HCT116 (cell line): ENCODE measurements at regions not wholly inside any gene's neighbourhood (a gene's known extent, or its start where the extent isn't known, plus 50 kb on each side); places are given as distances from the start of the nearest gene placed in this dataset.

Source experiments
- EZH2 ChIP-seq: fragments of 200-600 bp; sonication (generic); IDR thresholded peaks from 2 replicates; pipeline ENCODE4 v1.6.1; 2017; ENCODE audit warnings: antibody characterized with exemption, mixed run types
- EZH2phosphoT487 ChIP-seq: fragments of 200-600 bp; IDR thresholded peaks from 2 replicates; pipeline ENCODE4 v1.6.1; 2018; ENCODE audit warnings: antibody characterized with exemption, borderline replicate concordance
- POLR2A ChIP-seq: IDR thresholded peaks from 2 replicates; pipeline ENCODE4 v1.7.0; 2011; ENCODE audit warnings: borderline replicate concordance; ENCODE audit not compliant: insufficient read depth, insufficient read length; ENCODE audit errors: extremely low read depth
- TCF7L2 ChIP-seq: IDR thresholded peaks from 2 replicates; pipeline ENCODE4 v1.7.0; 2011; ENCODE audit warnings: borderline replicate concordance, inconsistent platforms; ENCODE audit not compliant: insufficient read depth, insufficient read length; ENCODE audit errors: extremely low read depth
- TF ChIP-seq, protein P1 (sequence below), 3 experiments: fragments of 200-600 bp in 1 of 3; sonication (generic) in 1 of 3; IDR thresholded peaks in 2 of 3; conservative IDR thresholded peaks in 1 of 3; 2 replicates each; pipeline ENCODE4 v1.5.1; 2012 to 2017; ENCODE audit warnings: low read depth in 2 of 3, low read length in 2 of 3, antibody characterized with exemption in 1 of 3, borderline replicate concordance in 1 of 3, control low read depth in 1 of 3, mild to moderate bottlenecking in 1 of 3, mixed read lengths in 1 of 3, mixed run types in 1 of 3, moderate library complexity in 1 of 3; ENCODE audit not compliant: insufficient read depth in 1 of 3
- TF ChIP-seq, protein P2 (sequence below): IDR thresholded peaks from 2 replicates; pipeline ENCODE4 v1.6.1; 2011; ENCODE audit warnings: mild to moderate bottlenecking, low read length, moderate library complexity; ENCODE audit not compliant: insufficient replicate concordance; ENCODE audit errors: extremely low read depth

- TF ChIP-seq, protein P1, sequence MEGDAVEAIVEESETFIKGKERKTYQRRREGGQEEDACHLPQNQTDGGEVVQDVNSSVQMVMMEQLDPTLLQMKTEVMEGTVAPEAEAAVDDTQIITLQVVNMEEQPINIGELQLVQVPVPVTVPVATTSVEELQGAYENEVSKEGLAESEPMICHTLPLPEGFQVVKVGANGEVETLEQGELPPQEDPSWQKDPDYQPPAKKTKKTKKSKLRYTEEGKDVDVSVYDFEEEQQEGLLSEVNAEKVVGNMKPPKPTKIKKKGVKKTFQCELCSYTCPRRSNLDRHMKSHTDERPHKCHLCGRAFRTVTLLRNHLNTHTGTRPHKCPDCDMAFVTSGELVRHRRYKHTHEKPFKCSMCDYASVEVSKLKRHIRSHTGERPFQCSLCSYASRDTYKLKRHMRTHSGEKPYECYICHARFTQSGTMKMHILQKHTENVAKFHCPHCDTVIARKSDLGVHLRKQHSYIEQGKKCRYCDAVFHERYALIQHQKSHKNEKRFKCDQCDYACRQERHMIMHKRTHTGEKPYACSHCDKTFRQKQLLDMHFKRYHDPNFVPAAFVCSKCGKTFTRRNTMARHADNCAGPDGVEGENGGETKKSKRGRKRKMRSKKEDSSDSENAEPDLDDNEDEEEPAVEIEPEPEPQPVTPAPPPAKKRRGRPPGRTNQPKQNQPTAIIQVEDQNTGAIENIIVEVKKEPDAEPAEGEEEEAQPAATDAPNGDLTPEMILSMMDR (IDR thresholded peaks at IDR 0.05 in 2 of 3, conservative IDR thresholded peaks at IDR 0.05 in 1 of 3; ENCODE audit: borderline replicate concordance in 1 of 3, insufficient read depth in 1 of 3, low read depth in 2 of 3, low read length in 2 of 3), result no peak
- TF ChIP-seq, protein P2, sequence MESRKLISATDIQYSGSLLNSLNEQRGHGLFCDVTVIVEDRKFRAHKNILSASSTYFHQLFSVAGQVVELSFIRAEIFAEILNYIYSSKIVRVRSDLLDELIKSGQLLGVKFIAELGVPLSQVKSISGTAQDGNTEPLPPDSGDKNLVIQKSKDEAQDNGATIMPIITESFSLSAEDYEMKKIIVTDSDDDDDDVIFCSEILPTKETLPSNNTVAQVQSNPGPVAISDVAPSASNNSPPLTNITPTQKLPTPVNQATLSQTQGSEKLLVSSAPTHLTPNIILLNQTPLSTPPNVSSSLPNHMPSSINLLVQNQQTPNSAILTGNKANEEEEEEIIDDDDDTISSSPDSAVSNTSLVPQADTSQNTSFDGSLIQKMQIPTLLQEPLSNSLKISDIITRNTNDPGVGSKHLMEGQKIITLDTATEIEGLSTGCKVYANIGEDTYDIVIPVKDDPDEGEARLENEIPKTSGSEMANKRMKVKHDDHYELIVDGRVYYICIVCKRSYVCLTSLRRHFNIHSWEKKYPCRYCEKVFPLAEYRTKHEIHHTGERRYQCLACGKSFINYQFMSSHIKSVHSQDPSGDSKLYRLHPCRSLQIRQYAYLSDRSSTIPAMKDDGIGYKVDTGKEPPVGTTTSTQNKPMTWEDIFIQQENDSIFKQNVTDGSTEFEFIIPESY, result no peak
- TF ChIP-seq EZH2phosphoT487, result no peak
- no peak for TF ChIP-seq POLR2A
- TF ChIP-seq EZH2, result no peak
- no peak for TF ChIP-seq TCF7L2
These were observed 50.2 kb upstream of the CALN1 start for GRCh38 chr7:72462311-72462710.
